ENCODE measurements at regions not wholly inside any gene's neighbourhood (a gene's known extent, or its start where the extent isn't known, plus 50 kb on each side); places are given as distances from the start of the nearest gene placed in this dataset.
A peak's percentile ranks its signal among the peaks of the same experiment; 100 is the strongest.

- H3K4me1 ChIP-seq (ENCODE audit: control insufficient read depth in 4 of 4, insufficient read depth in 4 of 4, low read length in 3 of 4) = peaks cover 0 to 11% (median 5%) of the 10 kb centered on the region in 4 donors
- H3K4me3 ChIP-seq (ENCODE audit: low read depth in 1 of 3, low read length in 3 of 3) = no peak overlapping the region
- no peaks in the 10 kb centered on the region for H3K36me3 ChIP-seq (ENCODE audit: control insufficient read depth in 4 of 4, insufficient read depth in 3 of 4, low read depth in 1 of 4, low read length in 3 of 4)
- no peak for DNase-seq (ENCODE audit: low spot score)
- peak; percentile 57 to 60 for TF ChIP-seq HNF4A (conservative IDR thresholded peaks at IDR 0.05)
- TF ChIP-seq RXRA (IDR thresholded peaks at IDR 0.05) = peak in 1 of 2 donors; percentile 25
- no peak for TF ChIP-seq FOXA2 (IDR thresholded peaks at IDR 0.05)
- WGBS = 45% methylated on average over 6 of the region's 6 CpGs
- no peak overlapping the region for H3K27ac ChIP-seq (ENCODE audit: low read depth in 1 of 2, low read length in 2 of 2)
- no peaks in the 10 kb centered on the region for H3K9me3 ChIP-seq (ENCODE audit: control insufficient read depth in 4 of 4, low read length in 3 of 4)
- no peak overlapping the region for H3K9ac ChIP-seq (ENCODE audit: low read depth in 1 of 2, low read length in 2 of 2)
- no peaks in the 10 kb centered on the region for H3K27me3 ChIP-seq (ENCODE audit: control insufficient read depth in 4 of 4, insufficient read depth in 4 of 4, low read length in 3 of 4)
Measured at GRCh38 chr7:156590212-156590611, 50.4 kb upstream of the RNF32 start.

- H3K9ac ChIP-seq (ENCODE audit: low read depth in 1 of 2, low read length in 2 of 2) = no peak overlapping the region
- no peaks in the 10 kb centered on the region for H3K9me3 ChIP-seq (ENCODE audit: control insufficient read depth in 4 of 4, low read length in 3 of 4)
- DNase-seq (ENCODE audit: low spot score) = no peak
- WGBS = 93% methylated on average over 2 of the region's 2 CpGs
- H3K4me1 ChIP-seq (ENCODE audit: control insufficient read depth in 4 of 4, insufficient read depth in 4 of 4, low read length in 3 of 4) = peaks cover 0 to 10% (median 5%) of the 10 kb centered on the region in 4 donors
- no peak overlapping the region for H3K27ac ChIP-seq (ENCODE audit: low read depth in 1 of 2, low read length in 2 of 2)
- no peaks in the 10 kb centered on the region for H3K36me3 ChIP-seq (ENCODE audit: control insufficient read depth in 4 of 4, insufficient read depth in 3 of 4, low read depth in 1 of 4, low read length in 3 of 4)
- TF ChIP-seq RAD21 (IDR thresholded peaks at IDR 0.05) = peak in 1 of 2 donors; percentile 9
- TF ChIP-seq FOXA2 (IDR thresholded peaks at IDR 0.05) = no peak
- no peak for TF ChIP-seq ZBTB33 (IDR thresholded peaks at IDR 0.05)
- TF ChIP-seq NR2F2 (IDR thresholded peaks at IDR 0.05) = no peak
- H3K4me3 ChIP-seq (ENCODE audit: low read depth in 1 of 3, low read length in 3 of 3) = no peak overlapping the region
- H3K27me3 ChIP-seq (ENCODE audit: control insufficient read depth in 4 of 4, insufficient read depth in 4 of 4, low read length in 3 of 4) = no peaks in the 10 kb centered on the region
Measured at GRCh38 chr7:156589808-156590207, 50.8 kb upstream of the RNF32 start.

- Histone ChIP-seq H3K4me1 (ENCODE audit: control insufficient read depth in 4 of 4, insufficient read depth in 4 of 4, low read length in 3 of 4) (peaks cover 0 to 3% (median 0%) of the 10 kb centered on the region in 4 donors), H3K27ac (ENCODE audit: low read depth in 1 of 2, low read length in 2 of 2) (no peak overlapping the region), H3K27me3 (ENCODE audit: control insufficient read depth in 4 of 4, insufficient read depth in 4 of 4, low read length in 3 of 4) (no peaks in the 10 kb centered on the region), H3K9me3 (ENCODE audit: control insufficient read depth in 4 of 4, low read length in 3 of 4) (no peaks in the 10 kb centered on the region), H3K4me3 (ENCODE audit: low read depth in 1 of 3, low read length in 3 of 3) (no peak overlapping the region), H3K36me3 (ENCODE audit: control insufficient read depth in 4 of 4, insufficient read depth in 3 of 4, low read depth in 1 of 4, low read length in 3 of 4) (no peaks in the 10 kb centered on the region), H3K9ac (ENCODE audit: low read depth in 1 of 2, low read length in 2 of 2) (no peak overlapping the region)
- no peak for TF ChIP-seq EGR1 (IDR thresholded peaks at IDR 0.05; ENCODE audit: low read depth in 2 of 2)
- TF ChIP-seq TAF1 (conservative IDR thresholded peaks at IDR 0.05) = no peak
- no peak for TF ChIP-seq MAX (IDR thresholded peaks at IDR 0.05)
- no peak for TF ChIP-seq RXRA (IDR thresholded peaks at IDR 0.05)
- no peak for TF ChIP-seq FOXA2 (IDR thresholded peaks at IDR 0.05)
- TF ChIP-seq CTCF (IDR thresholded peaks at IDR 0.05; ENCODE audit: low read depth, low read length, missing input control) = no peak
- TF ChIP-seq NR2F2 (IDR thresholded peaks at IDR 0.05) = no peak
- no peak for TF ChIP-seq ATF3 (IDR thresholded peaks at IDR 0.05)
- no peak for TF ChIP-seq GABPA (IDR thresholded peaks at IDR 0.05 in 1 of 2, conservative IDR thresholded peaks at IDR 0.05 in 1 of 2)
- TF ChIP-seq YY1 (IDR thresholded peaks at IDR 0.05) = no peak
- no peak for DNase-seq (ENCODE audit: low spot score)
- 93% methylated on average over 1 of the region's 1 CpG for WGBS
Measured at GRCh38 chr7:156585926-156586325, 54.6 kb upstream of the RNF32 start.
